ENCODE measurements at regions not wholly inside any gene's neighbourhood (a gene's known extent, or its start where the extent isn't known, plus 50 kb on each side); places are given as distances from the start of the nearest gene placed in this dataset.
"Not testable (repeated sequence)": the region's sequence is repeated elsewhere in the genome, so short reads cannot be mapped to it uniquely, and the experiment has no call there.

DNA sequence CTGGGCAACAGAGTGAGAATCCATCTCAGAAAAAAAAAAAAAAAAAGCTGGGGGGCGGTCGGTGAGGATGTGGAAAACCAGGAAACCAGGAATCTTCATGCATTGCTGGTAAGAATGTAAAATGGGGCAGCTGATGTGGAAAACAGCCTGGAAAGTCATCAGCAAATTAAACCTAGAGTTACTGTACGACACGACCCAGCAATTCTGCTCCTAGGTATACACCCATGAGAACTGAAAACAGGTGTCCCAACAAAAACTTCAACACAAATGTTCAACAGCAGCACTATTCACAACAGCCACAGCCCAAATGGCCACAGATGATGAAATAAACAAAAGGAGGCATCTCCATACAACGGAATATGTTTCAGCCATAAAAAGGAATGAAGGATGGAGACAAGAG, 97.3 kb downstream of the NCOR2 start:
- H3K9me3 Mint-ChIP-seq, result peaks cover 3 to 24% (median 5%) of the 10 kb centered on the region in 8 donors
- peak overlapping the region; percentile 72 to 96 (median 94) for H3K27ac Mint-ChIP-seq

DNA sequence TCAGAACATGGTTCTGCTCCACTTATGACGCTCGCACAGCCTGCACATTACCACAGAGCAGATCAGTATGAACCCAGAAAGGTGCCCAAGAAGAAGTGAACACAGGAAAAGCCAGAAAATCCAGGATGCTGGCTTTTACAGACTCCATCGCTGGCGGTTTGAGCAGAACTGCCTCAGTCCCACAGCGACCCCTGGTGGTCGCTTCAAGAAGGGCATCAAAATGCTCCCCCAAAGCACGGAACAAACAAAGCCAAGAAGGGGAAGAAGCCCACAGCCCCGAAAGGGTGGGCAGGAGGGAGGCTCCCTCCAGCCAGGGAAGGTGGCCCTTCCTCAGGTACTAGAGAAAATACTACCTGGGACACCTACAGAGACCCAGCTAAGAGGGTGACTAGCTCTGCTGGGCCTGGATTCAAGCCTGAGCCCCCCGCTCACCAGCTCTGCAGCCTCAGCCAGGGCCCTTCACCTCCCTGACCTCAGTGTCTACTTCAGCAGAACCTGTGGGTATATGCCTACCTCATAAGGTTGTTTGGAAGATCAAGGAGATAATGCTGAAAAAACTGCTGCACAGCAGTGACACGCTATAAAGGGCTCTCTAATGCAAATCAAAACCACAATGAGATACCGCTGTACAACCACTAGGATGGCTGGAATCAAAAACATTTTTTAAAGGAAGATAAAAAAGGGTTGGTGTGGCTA, 98.1 kb downstream of the NCOR2 start:
- H3K27ac ChIP-seq (ENCODE audit: low read depth, low read length), result peak overlapping the region; percentile 28
- ChIA-PET POLR2A (ENCODE audit: partially characterized antibody) (interaction anchor here (0.7 kb wide), 1 partner anchor 50 kb away, joined by 3 read pairs; no protein-coding TSS in a partner anchor), CTCF (ENCODE audit: partially characterized antibody) (interaction anchor here (1.0 kb wide), 1 partner anchor 68 kb away, joined by 3 read pairs; no protein-coding TSS in a partner anchor)
- peaks cover 50% of the 10 kb centered on the region for H3K4me1 ChIP-seq (ENCODE audit: insufficient read depth, low read length)
- H3K9me3 ChIP-seq (ENCODE audit: control insufficient read depth in 1 of 2, low read length in 2 of 2), result no peaks in the 10 kb centered on the region
- Mint-ChIP-seq H3K27me3 (no peaks in the 10 kb centered on the region), H3K4me3 (peak overlapping the region in 6 of 8 donors; percentile 1 to 79 (median 42)), H3K4me1 (peaks cover 32 to 57% (median 42%) of the 10 kb centered on the region in 4 donors), H3K27ac (peak overlapping the region; percentile 62 to 96 (median 94)), H3K9me3 (peaks cover 3 to 24% (median 5%) of the 10 kb centered on the region in 8 donors), H3K36me3 (peaks cover 58 to 62% of the 10 kb centered on the region in 2 donors)
- H3K36me3 ChIP-seq (ENCODE audit: insufficient read depth, low read length), result peaks cover 6% of the 10 kb centered on the region
- intact Hi-C loops (cut with micrococcal nuclease), result loop anchor here (5.0 kb wide), 2 partner anchors 98 to 122 kb away; partner anchors contain the start of gene NCOR2
- no peaks in the 10 kb centered on the region for H3K27me3 ChIP-seq (ENCODE audit: insufficient read depth, low read length)
- no peak overlapping the region for H3K4me3 ChIP-seq (ENCODE audit: low read length in 2 of 2)
- peak; percentile 52 to 70 (median 59) for DNase-seq

More for the DNA sequence above, 97.3 kb downstream of the NCOR2 start:
- Histone ChIP-seq H3K36me3 (ENCODE audit: insufficient read depth, low read length) (peaks cover 7% of the 10 kb centered on the region), H3K27me3 (ENCODE audit: insufficient read depth, low read length) (no peaks in the 10 kb centered on the region), H3K27ac (ENCODE audit: low read depth, low read length) (no peak overlapping the region), H3K4me1 (ENCODE audit: insufficient read depth, low read length) (peaks cover 42% of the 10 kb centered on the region), H3K9me3 (ENCODE audit: control insufficient read depth in 1 of 2, low read length in 2 of 2) (no peaks in the 10 kb centered on the region), H3K4me3 (ENCODE audit: low read length in 2 of 2) (no peak overlapping the region)
- intact Hi-C loops (cut with micrococcal nuclease), result no loop called here
- ChIA-PET CTCF (ENCODE audit: partially characterized antibody) (interaction anchor here (1.0 kb wide), 1 partner anchor 69 kb away, joined by 3 read pairs; no protein-coding TSS in a partner anchor), POLR2A (ENCODE audit: partially characterized antibody) (no interaction called here)
- peaks cover 53 to 57% of the 10 kb centered on the region in 2 donors for H3K36me3 Mint-ChIP-seq
- peak overlapping the region in 1 of 8 donors; percentile 51 for H3K4me3 Mint-ChIP-seq
- no peaks in the 10 kb centered on the region for H3K27me3 Mint-ChIP-seq
- peaks cover 25 to 49% (median 34%) of the 10 kb centered on the region in 4 donors for H3K4me1 Mint-ChIP-seq
- no peak for DNase-seq

DNA sequence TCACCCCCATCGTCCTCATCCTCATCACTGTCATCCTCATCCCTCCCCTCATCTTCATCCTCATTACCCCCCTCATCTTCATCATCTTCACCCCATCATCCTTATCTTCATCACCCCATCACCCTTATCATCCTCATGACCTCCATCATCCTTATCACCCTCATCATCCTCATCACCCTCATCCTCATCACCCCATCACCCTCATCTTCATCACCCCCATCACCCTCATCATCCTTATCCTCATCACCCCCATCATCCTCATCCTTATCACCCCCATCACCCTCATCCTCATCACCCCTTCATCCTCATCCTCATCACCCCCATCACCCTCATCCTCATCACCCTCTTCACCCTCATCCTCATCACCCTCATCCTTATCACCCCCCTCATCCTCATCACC, 99.9 kb downstream of the NCOR2 start:
- H3K27me3 ChIP-seq (ENCODE audit: insufficient read depth, low read length); H3K27me3 Mint-ChIP-seq; CTCF ChIA-PET (ENCODE audit: partially characterized antibody); DNase-seq; H3K9me3 ChIP-seq (ENCODE audit: control insufficient read depth in 1 of 2, low read length in 2 of 2); H3K4me3 ChIP-seq (ENCODE audit: low read length in 2 of 2); POLR2A ChIA-PET (ENCODE audit: partially characterized antibody); H3K4me3 Mint-ChIP-seq; H3K36me3 ChIP-seq (ENCODE audit: insufficient read depth, low read length): not testable (repeated sequence)
- peak overlapping the region in 5 of 7 donors; percentile 43 to 80 (median 65) for H3K27ac Mint-ChIP-seq
- peaks cover 53% of the 10 kb centered on the region in 2 donors for H3K36me3 Mint-ChIP-seq
- Histone ChIP-seq H3K4me1 (ENCODE audit: insufficient read depth, low read length) (peaks cover 52% of the 10 kb centered on the region), H3K27ac (ENCODE audit: low read depth, low read length) (peak overlapping the region; percentile 82)
- H3K4me1 Mint-ChIP-seq, result peaks cover 37 to 66% (median 48%) of the 10 kb centered on the region in 4 donors
- peaks cover 0 to 12% (median 4%) of the 10 kb centered on the region in 8 donors for H3K9me3 Mint-ChIP-seq
- intact Hi-C loops (cut with micrococcal nuclease), result loop anchor here (2.0 to 5.0 kb wide), 3 partner anchors 79 to 120 kb away; partner anchors contain the start of gene NCOR2

DNA sequence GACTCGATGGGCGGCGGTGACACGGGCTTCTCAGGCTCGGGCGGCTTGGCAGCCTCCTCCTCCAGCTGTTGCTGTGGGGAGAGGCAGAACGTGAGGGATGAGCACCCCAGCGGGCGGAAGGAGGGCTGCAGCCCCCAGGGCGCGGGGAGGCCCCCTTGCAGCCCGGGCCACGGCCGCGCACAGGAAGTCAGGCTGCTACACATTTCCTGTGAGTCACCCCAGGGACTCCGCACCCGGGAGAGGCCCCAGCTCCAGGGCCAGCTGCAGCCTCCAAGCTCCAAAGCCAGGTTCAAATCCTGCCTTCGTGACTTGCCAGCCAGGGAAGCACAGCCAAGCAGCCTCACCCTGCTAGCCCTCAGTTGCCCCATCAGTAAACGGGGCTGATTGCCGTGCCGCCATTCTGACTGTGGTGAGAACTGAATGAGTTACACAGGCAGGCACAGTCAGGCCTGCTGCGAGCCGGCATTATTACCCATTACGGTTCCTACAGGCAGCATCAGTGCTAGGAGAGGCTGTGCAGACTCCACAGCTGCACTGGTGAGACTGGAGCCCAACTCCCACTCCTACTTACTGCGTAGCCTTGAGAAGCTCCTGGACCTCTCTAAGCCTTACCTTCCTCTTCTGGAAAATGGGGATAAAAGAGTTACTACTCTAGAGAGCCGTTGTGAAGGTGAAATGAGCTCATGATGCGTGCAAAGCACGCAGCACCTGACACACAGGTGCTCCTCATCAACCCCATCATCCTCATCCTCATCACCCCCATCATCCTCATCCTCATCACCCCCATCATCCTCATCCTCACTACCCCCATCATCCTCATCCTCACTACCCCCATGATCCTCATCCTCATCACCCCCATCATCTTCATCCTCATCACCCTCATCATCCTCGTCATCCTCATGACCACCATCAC, 100.9 kb downstream of the NCOR2 start:
- H3K27ac ChIP-seq (ENCODE audit: low read depth, low read length), result peak overlapping the region; percentile 82
- intact Hi-C loops (cut with micrococcal nuclease), result loop anchor here (1.0 to 5.0 kb wide), 4 partner anchors 13 to 119 kb away; partner anchors contain the start of gene NCOR2
- no peaks in the 10 kb centered on the region for H3K9me3 ChIP-seq (ENCODE audit: control insufficient read depth in 1 of 2, low read length in 2 of 2)

DNA sequence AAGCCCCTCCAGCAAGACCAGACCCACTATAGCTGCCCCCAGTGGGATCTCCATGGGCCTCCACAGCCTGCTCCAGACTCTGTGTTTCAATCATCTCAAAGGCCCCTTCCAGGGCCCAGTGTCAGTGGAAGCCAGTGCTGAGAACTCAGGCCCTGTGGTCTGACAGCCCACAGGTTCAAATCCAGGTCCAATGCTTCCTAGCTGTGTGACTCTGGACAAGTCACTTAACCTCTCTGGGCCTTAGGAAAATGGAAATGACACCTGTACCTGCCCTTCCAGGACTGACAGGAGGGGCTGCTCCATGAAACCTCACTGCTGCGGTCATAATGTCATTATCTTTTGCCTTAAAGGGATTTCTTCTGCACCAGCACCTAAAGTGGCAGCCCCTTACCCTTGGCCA, 101.9 kb downstream of the NCOR2 start:
- ChIA-PET POLR2A (ENCODE audit: partially characterized antibody) (interaction anchor here (0.9 to 4.2 kb wide), 6 partner anchors 10 to 102 kb away, joined by 3 to 59 read pairs (median 6); partner anchors contain the start of gene NCOR2), CTCF (ENCODE audit: partially characterized antibody) (interaction anchor here (1.2 to 3.6 kb wide), 3 partner anchors 11 to 76 kb away, joined by 4 to 41 read pairs (median 7); no protein-coding TSS in a partner anchor)
- H3K36me3 Mint-ChIP-seq, result peaks cover 46 to 47% of the 10 kb centered on the region in 2 donors
- peak overlapping the region; percentile 82 for H3K27ac ChIP-seq (ENCODE audit: low read depth, low read length)
- H3K4me1 ChIP-seq (ENCODE audit: insufficient read depth, low read length), result peaks cover 50% of the 10 kb centered on the region
- no peaks in the 10 kb centered on the region for H3K36me3 ChIP-seq (ENCODE audit: insufficient read depth, low read length)
- peak overlapping the region; percentile 73 to 85 (median 76) for H3K4me3 Mint-ChIP-seq
- no peaks in the 10 kb centered on the region for H3K9me3 ChIP-seq (ENCODE audit: control insufficient read depth in 1 of 2, low read length in 2 of 2)
- peaks cover 0 to 10% (median 4%) of the 10 kb centered on the region in 8 donors for H3K9me3 Mint-ChIP-seq
- H3K27ac Mint-ChIP-seq, result peak overlapping the region; percentile 83 to 97 (median 94)
- peaks cover 36 to 66% (median 52%) of the 10 kb centered on the region in 4 donors for H3K4me1 Mint-ChIP-seq
- H3K27me3 ChIP-seq (ENCODE audit: insufficient read depth, low read length), result no peaks in the 10 kb centered on the region
- H3K27me3 Mint-ChIP-seq, result no peaks in the 10 kb centered on the region
- DNase-seq, result no peak
- H3K4me3 ChIP-seq (ENCODE audit: low read length in 2 of 2), result peak overlapping the region in 1 of 2 donors; percentile 27
- intact Hi-C loops (cut with micrococcal nuclease), result loop anchor here (5.0 kb wide), 2 partner anchors 102 to 118 kb away; partner anchors contain the start of gene NCOR2

More for the DNA sequence above, 100.9 kb downstream of the NCOR2 start:
- H3K4me1 ChIP-seq (ENCODE audit: insufficient read depth, low read length), result peaks cover 52% of the 10 kb centered on the region
- H3K4me1 Mint-ChIP-seq, result peaks cover 39 to 71% (median 55%) of the 10 kb centered on the region in 4 donors
- H3K36me3 ChIP-seq (ENCODE audit: insufficient read depth, low read length), result no peaks in the 10 kb centered on the region
- H3K4me3 Mint-ChIP-seq, result peak overlapping the region; percentile 73 to 85 (median 76)
- peaks cover 50 to 53% of the 10 kb centered on the region in 2 donors for H3K36me3 Mint-ChIP-seq
- H3K27me3 Mint-ChIP-seq, result no peaks in the 10 kb centered on the region
- H3K9me3 Mint-ChIP-seq, result peaks cover 0 to 10% (median 4%) of the 10 kb centered on the region in 8 donors
- H3K4me3 ChIP-seq (ENCODE audit: low read length in 2 of 2), result peak overlapping the region; percentile 20 to 27
- H3K27me3 ChIP-seq (ENCODE audit: insufficient read depth, low read length), result no peaks in the 10 kb centered on the region
- H3K27ac Mint-ChIP-seq, result peak overlapping the region; percentile 93 to 97 (median 94)
- ChIA-PET CTCF (ENCODE audit: partially characterized antibody) (interaction anchor here (0.8 to 3.6 kb wide), 8 partner anchors 9 to 430 kb away, joined by 3 to 41 read pairs (median 4); no protein-coding TSS in a partner anchor), POLR2A (ENCODE audit: partially characterized antibody) (interaction anchor here (0.9 to 4.2 kb wide), 9 partner anchors 11 to 473 kb away, joined by 3 to 59 read pairs (median 6); partner anchors contain the start of gene NCOR2)
- peak; percentile 87 to 97 (median 89) for DNase-seq

DNA sequence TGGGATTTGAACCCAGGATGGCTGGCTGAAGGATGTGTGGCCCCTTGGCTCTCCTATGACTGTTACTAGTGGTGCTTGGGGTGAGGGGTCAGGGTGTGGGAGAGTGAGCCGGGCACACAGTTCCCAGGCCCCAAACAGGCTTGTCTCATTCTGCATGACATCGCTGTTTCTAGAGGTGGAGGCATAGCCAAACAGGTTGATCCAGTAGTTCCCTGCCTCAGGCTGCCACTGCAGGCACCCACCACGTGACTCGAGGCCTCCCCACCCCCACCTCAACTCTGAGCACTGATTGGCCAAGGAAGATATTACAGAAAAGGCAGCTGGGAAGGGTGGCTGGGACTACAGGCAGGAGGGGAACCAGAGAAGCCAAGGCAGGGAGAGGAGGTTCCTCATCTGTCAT, 102.6 kb downstream of the NCOR2 start:
- Histone ChIP-seq H3K27me3 (ENCODE audit: insufficient read depth, low read length) (no peaks in the 10 kb centered on the region), H3K27ac (ENCODE audit: low read depth, low read length) (peak overlapping the region; percentile 82), H3K4me1 (ENCODE audit: insufficient read depth, low read length) (peaks cover 44% of the 10 kb centered on the region), H3K4me3 (ENCODE audit: low read length in 2 of 2) (no peak overlapping the region), H3K36me3 (ENCODE audit: insufficient read depth, low read length) (peaks cover 2% of the 10 kb centered on the region), H3K9me3 (ENCODE audit: control insufficient read depth in 1 of 2, low read length in 2 of 2) (no peaks in the 10 kb centered on the region)
- no peak for DNase-seq
- H3K27me3 Mint-ChIP-seq, result no peaks in the 10 kb centered on the region
- intact Hi-C loops (cut with micrococcal nuclease), result loop anchor here (5.0 kb wide), 2 partner anchors 102 to 118 kb away; partner anchors contain the start of gene NCOR2
- H3K27ac Mint-ChIP-seq, result peak overlapping the region; percentile 70 to 96 (median 89)
- H3K9me3 Mint-ChIP-seq, result peaks cover 0 to 8% (median 4%) of the 10 kb centered on the region in 8 donors
- peaks cover 42 to 45% of the 10 kb centered on the region in 2 donors for H3K36me3 Mint-ChIP-seq
- CTCF ChIA-PET (ENCODE audit: partially characterized antibody), result interaction anchor here (2.2 to 3.6 kb wide), 2 partner anchors 10 to 25 kb away, joined by 7 to 41 read pairs; no protein-coding TSS in a partner anchor
- H3K4me3 Mint-ChIP-seq, result peak overlapping the region; percentile 17 to 64 (median 56)
- peaks cover 34 to 61% (median 48%) of the 10 kb centered on the region in 4 donors for H3K4me1 Mint-ChIP-seq
- POLR2A ChIA-PET (ENCODE audit: partially characterized antibody), result interaction anchor here (2.1 to 4.2 kb wide), 2 partner anchors 10 to 14 kb away, joined by 8 to 59 read pairs; no protein-coding TSS in a partner anchor
